Naive thymus-derived CD4-positive, alpha-beta T cell (primary cell): ENCODE measurements at regions not wholly inside any gene's neighbourhood (a gene's known extent, or its start where the extent isn't known, plus 50 kb on each side); places are given as distances from the start of the nearest gene placed in this dataset.
"Not testable (repeated sequence)": the region's sequence is repeated elsewhere in the genome, so short reads cannot be mapped to it uniquely, and the experiment has no call there.

Experiments
- ATAC-seq: fragments of 150-1000 bp; cut with Tn5 transposase; 2 replicates; pipeline ENCODE4 v1.10.0; 2021; ENCODE audit warnings: mild to moderate bottlenecking, moderate library complexity
- CTCF ChIA-PET: fragments of 350-600 bp; sonication (Branson Sonifier 250); formaldehyde crosslinking; loops from one replicate; lab custom pipeline; 2021; ENCODE audit warnings: antibody characterized with exemption; lab: Charles Lee
- POLR2A ChIA-PET: fragments of 350-600 bp; sonication (Branson Sonifier 250); formaldehyde crosslinking; loops from one replicate; lab custom pipeline; 2021; ENCODE audit warnings: antibody characterized with exemption, inconsistent platforms; lab: Charles Lee
- DNase-seq, 9 donors: peaks; one replicate each; pipeline versions ENCODE4 v3.0.0 to v3.0.0-alpha.2; 2020 to 2022; ENCODE audit warnings: mixed read lengths in 1 of 9
- H3K27ac ChIP-seq: one replicate; pipeline ENCODE4 v1.7.0; 2013; ENCODE audit warnings: mild to moderate bottlenecking, low read depth, low read length, moderate library complexity
- H3K27me3 ChIP-seq, 2 donors: one replicate each; pipeline ENCODE4 v1.7.0; 2013; ENCODE audit warnings: low read length in 2 of 2, mild to moderate bottlenecking in 2 of 2, moderate library complexity in 2 of 2; ENCODE audit not compliant: control insufficient read depth in 2 of 2, insufficient read depth in 2 of 2
- H3K36me3 ChIP-seq, 3 experiments: 1 replicate in 2 of 3; 2 replicates in 1 of 3; pipeline ENCODE4 v1.7.0; 2013; ENCODE audit warnings: low read length in 3 of 3, mild to moderate bottlenecking in 3 of 3, moderate library complexity in 1 of 3; ENCODE audit not compliant: insufficient read depth in 3 of 3, control insufficient read depth in 2 of 3
- H3K4me1 ChIP-seq, 2 donors: one replicate each; pipeline ENCODE4 v1.7.0; 2013; ENCODE audit warnings: low read length in 2 of 2, mild to moderate bottlenecking in 2 of 2, moderate library complexity in 1 of 2; ENCODE audit not compliant: control insufficient read depth in 2 of 2, insufficient read depth in 2 of 2
- H3K4me3 ChIP-seq: 2 replicates; pipeline ENCODE4 v1.7.0; 2013; ENCODE audit warnings: mild to moderate bottlenecking, low read length
- H3K9me3 ChIP-seq, 3 experiments: 1 replicate in 2 of 3; 2 replicates in 1 of 3; pipeline ENCODE4 v1.7.0; 2013; ENCODE audit warnings: low read length in 3 of 3; ENCODE audit not compliant: control insufficient read depth in 2 of 3
- H3K27ac Mint-ChIP-seq, 9 donors: one replicate each; pipeline ENCODE4 v1.8.0; 2020 to 2022; ENCODE audit warnings: mixed read lengths in 9 of 9, mild to moderate bottlenecking in 8 of 9, moderate library complexity in 5 of 9, inconsistent platforms in 2 of 9
- H3K27me3 Mint-ChIP-seq, 5 donors: one replicate each; pipeline ENCODE4 v1.8.0; 2021 to 2022; ENCODE audit warnings: mixed read lengths in 5 of 5, mild to moderate bottlenecking in 1 of 5
- H3K36me3 Mint-ChIP-seq, 5 donors: one replicate each; pipeline ENCODE4 v1.8.0; 2020 to 2022; ENCODE audit warnings: mixed read lengths in 5 of 5, mild to moderate bottlenecking in 3 of 5, inconsistent platforms in 1 of 5
- H3K4me1 Mint-ChIP-seq, 7 donors: one replicate each; pipeline ENCODE4 v1.8.0; 2020 to 2022; ENCODE audit warnings: mixed read lengths in 7 of 7, mild to moderate bottlenecking in 3 of 7, inconsistent platforms in 1 of 7
- H3K4me3 Mint-ChIP-seq, 10 donors: one replicate each; pipeline ENCODE4 v1.8.0; 2020 to 2022; ENCODE audit warnings: mild to moderate bottlenecking in 10 of 10, mixed read lengths in 10 of 10, moderate library complexity in 6 of 10, inconsistent platforms in 2 of 10
- H3K9me3 Mint-ChIP-seq, 11 donors: one replicate each; pipeline ENCODE4 v1.8.0; 2020 to 2022; ENCODE audit warnings: mixed read lengths in 11 of 11, mild to moderate bottlenecking in 4 of 11, inconsistent platforms in 1 of 11, moderate library complexity in 1 of 11
- intact Hi-C, 2 donors: fragments of 100-400 bp; cut with micrococcal nuclease; formaldehyde crosslinking; loops; one replicate each; pipeline ENCODE4 v1.15.1; 2023

- CTCF ChIA-PET, DNase-seq, H3K27me3 ChIP-seq, POLR2A ChIA-PET, H3K4me1 ChIP-seq, H3K27ac ChIP-seq, H3K36me3 ChIP-seq, ATAC-seq, intact Hi-C loops, H3K4me3 Mint-ChIP-seq, H3K27ac Mint-ChIP-seq, H3K9me3 ChIP-seq, H3K4me1 Mint-ChIP-seq, H3K4me3 ChIP-seq: not testable (repeated sequence)
- Mint-ChIP-seq H3K27me3 (peaks cover 60 to 76% (median 69%) of the 10 kb centered on the region in 5 donors), H3K36me3 (peaks cover 0 to 21% (median 0%) of the 10 kb centered on the region in 5 donors), H3K9me3 (peaks cover 0 to 37% (median 10%) of the 10 kb centered on the region in 11 donors)
These were observed 91.1 kb downstream of the VPREB1 start for GRCh38 chr22:22335640-22336039.

DNA sequence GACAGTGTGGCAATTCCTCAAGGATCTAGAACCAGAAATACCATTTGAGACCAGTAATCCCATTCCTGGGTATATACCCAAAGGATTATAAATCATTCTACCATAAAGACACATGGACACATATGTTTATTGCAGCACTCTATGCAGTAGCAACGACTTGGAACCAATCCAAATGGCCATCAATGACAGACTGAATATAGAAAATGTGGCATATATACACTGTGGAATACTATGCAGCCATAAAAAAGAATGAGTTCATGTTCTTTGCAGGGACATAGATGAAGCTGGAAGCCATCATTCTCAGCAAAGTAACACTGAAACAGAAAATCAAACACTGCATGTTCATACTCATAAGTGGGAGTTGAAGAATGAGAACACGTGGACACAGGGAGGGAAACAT is 91.7 kb downstream of the VPREB1 start:
- H3K4me1 Mint-ChIP-seq, CTCF ChIA-PET, DNase-seq, H3K4me3 ChIP-seq, H3K27me3 ChIP-seq, intact Hi-C loops, ATAC-seq, H3K27ac Mint-ChIP-seq, POLR2A ChIA-PET, H3K27ac ChIP-seq, H3K4me3 Mint-ChIP-seq, H3K4me1 ChIP-seq, H3K9me3 ChIP-seq, H3K36me3 ChIP-seq: not testable (repeated sequence)
- Mint-ChIP-seq H3K9me3 (peaks cover 0 to 37% (median 10%) of the 10 kb centered on the region in 11 donors), H3K27me3 (peaks cover 57 to 73% (median 68%) of the 10 kb centered on the region in 5 donors), H3K36me3 (peaks cover 0 to 21% (median 0%) of the 10 kb centered on the region in 5 donors)

- H3K27ac ChIP-seq, H3K27me3 ChIP-seq, CTCF ChIA-PET, H3K36me3 Mint-ChIP-seq, POLR2A ChIA-PET, intact Hi-C loops, H3K4me3 ChIP-seq, H3K4me3 Mint-ChIP-seq, H3K36me3 ChIP-seq, ATAC-seq, H3K27ac Mint-ChIP-seq, H3K4me1 Mint-ChIP-seq, DNase-seq, H3K9me3 ChIP-seq, H3K4me1 ChIP-seq: not testable (repeated sequence)
- Mint-ChIP-seq H3K27me3 (peaks cover 34 to 54% (median 50%) of the 10 kb centered on the region in 5 donors), H3K9me3 (peaks cover 0 to 30% (median 9%) of the 10 kb centered on the region in 11 donors)
These were observed 94.2 kb downstream of the VPREB1 start for GRCh38 chr22:22338778-22339177.

- no peak overlapping the region for H3K27ac ChIP-seq
- ATAC-seq (no peak), DNase-seq (no peak)
- CTCF ChIA-PET, result no interaction called here
- H3K27me3 ChIP-seq, result no peaks in the 10 kb centered on the region
- Mint-ChIP-seq H3K4me3 (no peak overlapping the region), H3K9me3 (peaks cover 0 to 8% (median 0%) of the 10 kb centered on the region in 11 donors), H3K4me1 (peaks cover 0 to 4% (median 0%) of the 10 kb centered on the region in 7 donors), H3K27ac (no peak overlapping the region), H3K36me3 (no peaks in the 10 kb centered on the region), H3K27me3 (peaks cover 10 to 30% (median 21%) of the 10 kb centered on the region in 5 donors)
- intact Hi-C loops, result loop anchor here in 1 of 2 donors (2.0 kb wide), 1 partner anchor 133 kb away; no protein-coding TSS in a partner anchor
- no peaks in the 10 kb centered on the region for H3K36me3 ChIP-seq
- POLR2A ChIA-PET, result no interaction called here
- H3K4me3 ChIP-seq, result no peak overlapping the region
- H3K4me1 ChIP-seq, result no peaks in the 10 kb centered on the region
- H3K9me3 ChIP-seq, result no peaks in the 10 kb centered on the region
These were observed 97.2 kb downstream of the VPREB1 start for GRCh38 chr22:22341736-22342135.

GRCh38 chr22:22342697-22343580 is 98.4 kb downstream of the VPREB1 start:
- no peak overlapping the region for H3K27ac ChIP-seq
- ChIA-PET POLR2A (no interaction called here), CTCF (interaction anchor here (1.0 kb wide), 1 partner anchor 35 kb away, joined by 3 read pairs; no protein-coding TSS in a partner anchor)
- no peak overlapping the region for H3K4me3 ChIP-seq
- no peaks in the 10 kb centered on the region for H3K4me1 ChIP-seq
- ATAC-seq, result peak; percentile 70
- Mint-ChIP-seq H3K4me1 (peaks cover 0 to 4% (median 0%) of the 10 kb centered on the region in 7 donors), H3K9me3 (no peaks in the 10 kb centered on the region), H3K36me3 (no peaks in the 10 kb centered on the region), H3K4me3 (no peak overlapping the region), H3K27ac (no peak overlapping the region), H3K27me3 (peaks cover 5 to 28% (median 14%) of the 10 kb centered on the region in 5 donors)
- H3K36me3 ChIP-seq, result no peaks in the 10 kb centered on the region
- intact Hi-C loops, result loop anchor here in 1 of 2 donors (2.0 kb wide), 1 partner anchor 134 kb away; no protein-coding TSS in a partner anchor
- no peaks in the 10 kb centered on the region for H3K27me3 ChIP-seq
- DNase-seq, result peak; percentile 8 to 69 (median 42)
- H3K9me3 ChIP-seq, result no peaks in the 10 kb centered on the region

- H3K27me3 ChIP-seq, result no peaks in the 10 kb centered on the region
- H3K36me3 Mint-ChIP-seq, result no peaks in the 10 kb centered on the region
- POLR2A ChIA-PET, result no interaction called here
- peaks cover 4 to 30% (median 10%) of the 10 kb centered on the region in 5 donors for H3K27me3 Mint-ChIP-seq
- H3K27ac Mint-ChIP-seq, result no peak overlapping the region
- H3K4me3 Mint-ChIP-seq, result no peak overlapping the region
- no peaks in the 10 kb centered on the region for H3K36me3 ChIP-seq
- no peaks in the 10 kb centered on the region for H3K4me1 ChIP-seq
- DNase-seq, result no peak
- peak; percentile 86 for ATAC-seq
- CTCF ChIA-PET, result no interaction called here
- peaks cover 0 to 6% (median 0%) of the 10 kb centered on the region in 7 donors for H3K4me1 Mint-ChIP-seq
- no peaks in the 10 kb centered on the region for H3K9me3 ChIP-seq
- no peak overlapping the region for H3K4me3 ChIP-seq
- no peaks in the 10 kb centered on the region for H3K9me3 Mint-ChIP-seq
- intact Hi-C loops, result loop anchor here in 1 of 2 donors (2.0 kb wide), 1 partner anchor 135 kb away; no protein-coding TSS in a partner anchor
- no peak overlapping the region for H3K27ac ChIP-seq
These were observed 99.2 kb downstream of the VPREB1 start for GRCh38 chr22:22343581-22344296.
